HUES48 (cell line): ENCODE measurements at regions not wholly inside any gene's neighbourhood (a gene's known extent, or its start where the extent isn't known, plus 50 kb on each side); places are given as distances from the start of the nearest gene placed in this dataset.

Experiments used
- H3K27ac ChIP-seq: one replicate; pipeline ENCODE4 v1.7.0; 2013; ENCODE audit warnings: low read depth, low read length, inconsistent platforms
- H3K27me3 ChIP-seq: 2 replicates; pipeline ENCODE4 v1.6.1; 2013; ENCODE audit warnings: mild to moderate bottlenecking, low read length; ENCODE audit not compliant: control insufficient read depth, insufficient read depth
- H3K36me3 ChIP-seq: 2 replicates; pipeline ENCODE4 v1.6.1; 2013; ENCODE audit warnings: low read length; ENCODE audit not compliant: control insufficient read depth, insufficient read depth
- H3K4me1 ChIP-seq: 2 replicates; pipeline ENCODE4 v1.6.1; 2013; ENCODE audit warnings: mild to moderate bottlenecking, low read length; ENCODE audit not compliant: control insufficient read depth, insufficient read depth
- H3K4me3 ChIP-seq: 2 replicates; pipeline ENCODE4 v1.5.1; 2013; ENCODE audit warnings: mild to moderate bottlenecking, low read depth, low read length
- H3K9ac ChIP-seq: 2 replicates; pipeline ENCODE4 v1.6.1; 2013; ENCODE audit warnings: mild to moderate bottlenecking, low read depth, low read length, moderate library complexity
- H3K9me3 ChIP-seq: 2 replicates; pipeline ENCODE4 v1.6.1; 2013; ENCODE audit warnings: low read length; ENCODE audit not compliant: control insufficient read depth, insufficient read depth

GRCh38 chr14:81953419-81953818 lies 419.8 kb upstream of the SEL1L start:
- no peak overlapping the region for H3K9ac ChIP-seq
- H3K9me3 ChIP-seq = no peaks in the 10 kb centered on the region
- no peak overlapping the region for H3K27ac ChIP-seq

GRCh38 chr14:81955123-81955522 lies 421.5 kb upstream of the SEL1L start:
- Histone ChIP-seq H3K9me3 (no peaks in the 10 kb centered on the region), H3K27ac (no peak overlapping the region), H3K4me3 (no peak overlapping the region), H3K4me1 (peaks cover 15% of the 10 kb centered on the region), H3K27me3 (no peaks in the 10 kb centered on the region), H3K9ac (no peak overlapping the region), H3K36me3 (no peaks in the 10 kb centered on the region)

More at GRCh38 chr14:81953419-81953818, 419.8 kb upstream of the SEL1L start:
- Histone ChIP-seq H3K4me3 (no peak overlapping the region), H3K27me3 (no peaks in the 10 kb centered on the region), H3K36me3 (no peaks in the 10 kb centered on the region), H3K4me1 (peaks cover 15% of the 10 kb centered on the region)

- Histone ChIP-seq H3K4me3 (no peak overlapping the region), H3K9ac (no peak overlapping the region), H3K4me1 (peaks cover 18% of the 10 kb centered on the region), H3K27ac (no peak overlapping the region), H3K27me3 (no peaks in the 10 kb centered on the region), H3K9me3 (no peaks in the 10 kb centered on the region), H3K36me3 (no peaks in the 10 kb centered on the region)
Measured at GRCh38 chr14:81960781-81961180, 427.1 kb upstream of the SEL1L start.

- Histone ChIP-seq H3K9me3 (peaks cover 7% of the 10 kb centered on the region; the same call in 1 of the 2 replicates), H3K4me1 (0 out of 2 replicates have a peak, but pooled peaks cover 3% of the 10 kb centered on the region), H3K27ac (no peak overlapping the region), H3K27me3 (no peaks in the 10 kb centered on the region), H3K9ac (no peak overlapping the region), H3K36me3 (no peaks in the 10 kb centered on the region), H3K4me3 (no peak overlapping the region)
Measured at GRCh38 chr14:81963846-81964245, 430.2 kb upstream of the SEL1L start.

GRCh38 chr14:81970307-81970706 lies 436.7 kb upstream of the SEL1L start:
- Histone ChIP-seq H3K9ac (no peak overlapping the region), H3K27me3 (no peaks in the 10 kb centered on the region), H3K9me3 (peaks cover 13% of the 10 kb centered on the region), H3K4me3 (no peak overlapping the region), H3K27ac (no peak overlapping the region), H3K36me3 (no peaks in the 10 kb centered on the region), H3K4me1 (peaks cover 12% of the 10 kb centered on the region)

GRCh38 chr14:81971911-81972310 lies 438.3 kb upstream of the SEL1L start:
- Histone ChIP-seq H3K36me3 (no peaks in the 10 kb centered on the region), H3K9ac (no peak overlapping the region), H3K9me3 (peaks cover 13% of the 10 kb centered on the region), H3K27me3 (no peaks in the 10 kb centered on the region), H3K27ac (no peak overlapping the region), H3K4me3 (no peak overlapping the region), H3K4me1 (peaks cover 12% of the 10 kb centered on the region)

- Histone ChIP-seq H3K27me3 (no peaks in the 10 kb centered on the region), H3K27ac (no peak overlapping the region), H3K4me1 (peaks cover 12% of the 10 kb centered on the region), H3K36me3 (no peaks in the 10 kb centered on the region), H3K9ac (no peak overlapping the region), H3K4me3 (no peak overlapping the region), H3K9me3 (peaks cover 13% of the 10 kb centered on the region)
Measured at GRCh38 chr14:81972601-81973000, 438.9 kb upstream of the SEL1L start.

GRCh38 chr14:81974543-81974942 lies 440.9 kb upstream of the SEL1L start:
- Histone ChIP-seq H3K27me3 (no peaks in the 10 kb centered on the region), H3K4me3 (no peak overlapping the region), H3K9me3 (no peaks in the 10 kb centered on the region), H3K9ac (no peak overlapping the region), H3K27ac (no peak overlapping the region), H3K4me1 (peaks cover 12% of the 10 kb centered on the region), H3K36me3 (no peaks in the 10 kb centered on the region)

- Histone ChIP-seq H3K27me3 (no peaks in the 10 kb centered on the region), H3K9ac (no peak overlapping the region), H3K27ac (no peak overlapping the region), H3K4me3 (no peak overlapping the region), H3K36me3 (no peaks in the 10 kb centered on the region), H3K4me1 (no peaks in the 10 kb centered on the region), H3K9me3 (no peaks in the 10 kb centered on the region)
Measured at GRCh38 chr14:81980601-81981306, 447.1 kb upstream of the SEL1L start.

GRCh38 chr14:81981307-81981675 lies 447.6 kb upstream of the SEL1L start:
- H3K9me3 ChIP-seq = no peaks in the 10 kb centered on the region
- H3K4me3 ChIP-seq = no peak overlapping the region
- H3K36me3 ChIP-seq = no peaks in the 10 kb centered on the region
- H3K9ac ChIP-seq = no peak overlapping the region
- no peaks in the 10 kb centered on the region for H3K4me1 ChIP-seq
- H3K27ac ChIP-seq = no peak overlapping the region
- H3K27me3 ChIP-seq = no peaks in the 10 kb centered on the region

- H3K4me1 ChIP-seq = no peaks in the 10 kb centered on the region
- H3K36me3 ChIP-seq = no peaks in the 10 kb centered on the region
- H3K9ac ChIP-seq = no peak overlapping the region
- H3K4me3 ChIP-seq = no peak overlapping the region
- no peaks in the 10 kb centered on the region for H3K9me3 ChIP-seq
- no peaks in the 10 kb centered on the region for H3K27me3 ChIP-seq
- H3K27ac ChIP-seq = no peak overlapping the region
Measured at GRCh38 chr14:81982046-81982445, 448.4 kb upstream of the SEL1L start.
